C4-2B (cell line): ENCODE measurements at regions not wholly inside any gene's neighbourhood (a gene's known extent, or its start where the extent isn't known, plus 50 kb on each side); places are given as distances from the start of the nearest gene placed in this dataset.
"Not testable (repeated sequence)": the region's sequence is repeated elsewhere in the genome, so short reads cannot be mapped to it uniquely, and the experiment has no call there.

Experiments used
- CTCF ChIP-seq: fragments of 450-650 bp; conservative IDR thresholded peaks from 2 replicates; pipeline ENCODE4 v1.5.1; 2017; ENCODE audit warnings: mild to moderate bottlenecking
- ZFX ChIP-seq: fragments of 450-650 bp; IDR thresholded peaks from 2 replicates; pipeline ENCODE4 v1.6.1; 2017

- not testable (repeated sequence) for TF ChIP-seq CTCF, ZFX
Measured at GRCh38 chr12:88809841-88810240, 229.6 kb upstream of the KITLG start.
